DMS79 treated with DMSO at 0.1 percent for 48 hours (cell line): ENCODE measurements at regions not wholly inside any gene's neighbourhood (a gene's known extent, or its start where the extent isn't known, plus 50 kb on each side); places are given as distances from the start of the nearest gene placed in this dataset.

Source experiments
- DNase-seq: peaks from one replicate; lab custom pipeline; 2025; lab: John Stamatoyannopoulos, UW

- no peak for DNase-seq
These were observed 193.9 kb downstream of the PHETA1 start for GRCh38 chr12:111174961-111175345.

DNA sequence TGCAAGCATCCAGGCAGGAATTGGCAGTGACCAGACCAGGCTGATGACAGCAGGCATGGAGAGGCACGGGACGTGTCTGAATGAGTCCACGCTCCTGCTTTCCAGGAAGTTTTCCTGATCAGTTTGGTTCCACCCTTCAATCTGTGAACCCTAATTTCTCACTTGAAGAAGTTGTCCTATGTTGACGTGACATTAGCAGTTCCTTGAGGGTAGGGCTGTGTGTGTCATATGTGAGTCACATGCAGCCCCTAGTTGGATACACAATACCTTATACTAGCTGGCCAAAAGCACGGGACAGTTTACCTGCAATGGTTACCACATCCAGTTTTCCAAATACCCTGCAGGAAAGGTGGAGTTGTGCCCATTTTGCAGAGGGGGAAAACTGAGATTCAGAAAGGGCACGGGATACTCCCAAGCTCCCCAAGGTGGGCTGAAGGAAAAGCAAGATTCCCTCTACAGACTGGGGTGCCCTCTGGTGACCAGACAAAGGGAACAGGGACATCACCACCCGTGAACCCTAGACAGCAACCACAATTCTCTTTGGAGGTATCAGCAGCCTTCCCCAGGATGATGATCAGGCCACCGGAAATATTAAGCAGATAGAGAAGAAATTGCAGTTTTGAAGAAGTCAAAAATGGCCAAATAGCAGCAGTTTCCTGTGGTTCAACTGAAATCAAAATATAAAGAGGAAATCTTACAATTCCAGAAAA lies 194.5 kb downstream of the PHETA1 start:
- DNase-seq, result no peak

DNA sequence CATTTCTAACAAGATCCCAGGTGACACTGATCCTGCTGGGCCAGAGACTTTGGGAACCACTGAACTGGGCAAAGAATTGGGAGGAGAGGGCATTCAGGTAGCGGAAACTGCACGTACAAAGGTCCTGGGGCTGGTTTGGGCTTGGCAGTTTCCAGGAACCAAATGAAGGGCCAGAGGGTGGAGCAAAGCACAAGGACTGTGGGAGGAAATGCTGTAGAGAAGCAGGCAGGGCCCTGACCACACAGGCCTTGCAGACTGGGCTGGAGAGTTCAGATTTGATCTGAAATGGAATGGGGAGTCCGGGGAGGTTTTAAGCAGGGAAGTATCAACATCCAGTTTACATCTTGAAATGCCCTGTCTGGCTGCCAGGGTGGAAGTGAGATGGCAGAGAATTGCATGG lies 195.1 kb downstream of the PHETA1 start:
- no peak for DNase-seq

DNA sequence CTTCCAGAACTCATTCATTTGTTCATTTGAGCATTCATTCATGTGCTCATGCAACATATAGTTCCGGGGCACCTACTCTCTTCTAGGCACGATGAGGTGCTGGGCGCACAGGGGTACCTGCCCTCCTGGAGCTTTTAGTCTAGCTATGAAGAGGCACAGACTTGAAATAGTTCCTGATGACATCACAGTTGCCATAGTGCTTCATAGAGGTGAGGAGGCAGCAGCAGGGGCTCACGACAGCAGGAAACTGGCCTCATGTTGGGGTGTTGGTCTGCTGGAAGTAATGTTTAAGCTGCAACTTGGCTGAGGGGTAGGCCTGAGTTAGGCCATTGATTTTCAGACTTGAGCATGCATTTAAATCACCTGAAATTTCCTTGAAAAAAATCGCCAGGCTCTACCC lies 195.5 kb downstream of the PHETA1 start:
- DNase-seq, result no peak

GRCh38 chr12:111172786-111173185 lies 196.1 kb downstream of the PHETA1 start:
- DNase-seq, result no peak

DNA sequence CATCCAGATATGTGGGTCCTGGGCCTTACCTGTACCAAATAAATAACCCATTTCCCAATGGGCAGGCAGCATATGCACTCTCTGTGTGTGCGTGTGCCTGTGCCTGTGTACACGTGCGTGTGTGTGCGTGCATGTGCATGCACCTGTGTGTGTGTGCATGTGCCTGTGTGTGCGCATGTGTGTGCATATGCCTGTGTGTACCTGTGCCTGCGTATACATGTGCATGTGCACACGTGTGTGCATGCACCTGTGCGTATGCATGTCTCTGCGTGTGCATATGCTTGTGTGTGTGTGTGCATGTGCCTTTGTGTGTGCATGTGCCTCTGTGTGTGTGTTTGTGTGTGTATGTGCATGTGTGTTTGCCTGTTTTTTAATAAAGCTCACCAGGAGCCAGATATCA lies 197.1 kb downstream of the PHETA1 start:
- DNase-seq, result no peak

GRCh38 chr12:111171345-111171744 lies 197.6 kb downstream of the PHETA1 start:
- DNase-seq, result no peak

DNA sequence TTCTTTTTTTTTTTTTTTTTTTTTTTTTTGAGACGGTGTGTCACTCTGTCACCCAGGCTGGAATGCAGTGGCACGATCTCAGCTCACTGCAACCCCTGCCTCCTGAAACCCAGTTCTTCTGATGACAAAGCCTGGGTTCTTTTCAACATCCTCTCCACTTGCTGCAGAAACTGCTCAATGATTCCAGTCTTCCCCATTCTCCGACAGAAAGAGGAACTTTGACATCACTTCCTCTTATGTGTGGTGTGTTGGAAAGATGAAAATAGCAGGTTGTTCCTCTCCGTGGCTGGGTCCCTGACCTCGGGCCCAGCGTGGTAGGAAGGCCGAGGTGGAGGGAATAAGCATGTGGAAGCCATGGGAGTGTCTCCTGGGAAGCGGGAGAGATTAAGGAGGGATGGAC lies 198.4 kb downstream of the PHETA1 start:
- DNase-seq, result no peak

DNA sequence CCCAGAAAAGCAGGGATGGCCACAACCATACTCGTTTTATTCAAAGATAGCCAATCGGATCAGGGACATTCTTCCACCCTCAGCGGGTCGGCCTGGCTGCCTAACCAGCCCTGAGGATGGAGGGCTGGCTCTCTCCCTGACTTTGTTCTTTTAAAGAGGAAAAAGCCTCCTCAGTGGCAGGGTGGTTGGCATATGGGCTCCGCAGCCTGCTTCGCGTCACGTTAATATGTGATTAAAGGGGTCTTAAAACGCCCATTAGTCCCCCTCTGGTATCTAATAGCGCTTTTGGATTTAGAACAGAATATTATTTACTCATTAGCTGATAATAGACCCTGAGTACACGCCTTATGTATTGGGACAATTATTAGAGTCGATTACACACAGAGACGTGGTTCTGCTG lies 199.4 kb downstream of the PHETA1 start:
- no peak for DNase-seq

GRCh38 chr12:111169032-111169431 lies 199.9 kb downstream of the PHETA1 start:
- DNase-seq, result no peak

DNA sequence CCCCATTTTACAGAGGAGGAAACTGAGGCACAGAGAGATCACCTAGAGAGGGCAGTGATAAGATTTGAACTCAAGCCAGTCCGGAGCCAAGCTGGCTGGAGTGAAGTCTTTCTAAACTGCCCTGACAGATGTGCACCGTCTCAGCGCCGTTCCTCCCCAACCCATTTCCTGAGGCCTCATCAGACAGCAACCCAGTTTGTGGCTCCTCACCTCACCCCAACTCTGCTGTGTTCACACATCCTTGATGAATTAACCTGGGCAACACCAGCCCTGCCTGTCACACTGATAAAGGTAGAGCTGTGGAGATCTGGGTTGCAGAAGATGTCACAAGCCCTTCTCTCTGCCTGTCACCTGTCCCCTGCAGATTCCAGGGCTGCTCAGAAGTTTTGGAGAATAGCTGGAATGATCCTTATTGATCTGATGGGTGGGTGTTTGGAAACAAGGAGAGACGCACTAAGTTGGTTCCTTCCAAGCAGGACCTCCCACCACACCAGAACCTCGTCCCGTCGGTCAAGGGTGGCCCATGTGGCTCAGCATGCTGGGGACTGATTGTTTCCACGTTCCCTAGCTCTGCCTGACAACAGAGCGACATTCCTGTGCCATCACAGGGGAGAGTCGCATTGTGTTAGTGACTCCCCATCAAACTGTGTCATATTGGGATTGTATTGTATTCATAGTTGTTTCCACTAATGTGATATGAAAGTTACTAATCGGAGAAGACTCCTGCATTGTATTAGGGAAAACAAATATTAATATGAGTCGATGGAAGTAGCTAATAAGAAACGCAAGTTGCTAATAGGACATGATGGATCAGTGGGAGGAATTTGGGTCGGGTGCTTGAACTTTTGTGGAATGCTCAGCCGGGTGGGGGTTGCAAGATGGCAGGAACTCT lies 200.6 kb downstream of the PHETA1 start:
- DNase-seq, result no peak

DNA sequence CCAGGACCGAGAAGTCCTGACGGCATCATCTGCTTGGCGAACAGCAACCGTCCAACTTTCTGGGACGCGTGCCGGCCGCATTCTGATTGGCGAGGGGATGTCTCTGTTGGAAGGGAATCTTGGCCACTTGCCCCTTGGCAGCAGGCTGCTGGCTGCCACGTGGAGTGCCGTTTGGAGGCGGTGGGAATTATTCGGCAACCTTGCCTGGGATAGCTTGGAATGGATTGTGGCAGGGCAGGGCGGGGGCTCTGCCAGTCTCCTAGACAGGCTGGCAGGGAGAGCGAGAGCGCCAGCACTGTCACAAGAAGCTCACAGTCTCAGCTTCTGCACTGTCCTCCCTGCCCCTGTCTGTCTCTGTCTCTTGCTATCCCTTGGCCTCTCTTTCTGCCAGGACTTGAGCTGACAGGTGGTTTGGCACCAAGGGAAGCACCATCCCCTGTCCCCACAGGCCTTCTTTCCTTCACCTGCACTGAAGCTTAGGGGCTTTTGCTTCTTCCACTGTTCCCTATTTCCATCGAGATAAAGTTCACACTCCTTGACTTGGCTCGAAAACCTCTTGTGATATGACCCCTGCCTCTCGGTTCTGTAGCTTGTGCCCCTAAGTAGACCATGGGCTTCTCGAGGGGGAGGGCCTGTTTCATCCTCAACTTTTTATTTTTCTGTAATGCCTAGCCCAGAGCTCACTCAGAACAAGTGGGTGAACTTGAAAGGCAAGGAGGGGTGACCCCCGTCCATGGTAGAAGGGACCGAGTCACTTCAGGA lies 201.9 kb downstream of the PHETA1 start:
- no peak for DNase-seq

- no peak for DNase-seq
These were observed 203.9 kb downstream of the PHETA1 start for GRCh38 chr12:111164833-111165525.

GRCh38 chr12:111163422-111163821 lies 205.5 kb downstream of the PHETA1 start:
- no peak for DNase-seq

DNA sequence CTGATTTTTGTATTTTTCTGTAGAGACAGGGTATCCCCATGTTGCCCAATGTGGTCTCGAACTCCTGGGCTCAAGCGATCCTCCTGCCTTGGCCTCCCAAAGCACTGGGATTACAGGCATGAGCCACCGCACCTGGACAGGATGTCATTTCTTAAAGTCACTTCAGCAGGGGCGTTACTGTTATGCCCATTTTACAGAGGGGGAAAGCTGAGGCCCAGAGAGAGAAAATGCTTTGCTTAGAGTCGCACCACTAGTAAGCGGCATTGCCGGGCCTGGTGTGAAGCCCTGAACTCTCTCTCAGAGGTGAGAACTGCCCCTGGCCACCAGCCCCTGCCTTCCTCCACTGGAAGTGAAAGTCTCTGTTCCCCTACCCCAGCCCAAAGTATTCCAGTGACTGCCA lies 207.0 kb downstream of the PHETA1 start:
- no peak for DNase-seq

DNA sequence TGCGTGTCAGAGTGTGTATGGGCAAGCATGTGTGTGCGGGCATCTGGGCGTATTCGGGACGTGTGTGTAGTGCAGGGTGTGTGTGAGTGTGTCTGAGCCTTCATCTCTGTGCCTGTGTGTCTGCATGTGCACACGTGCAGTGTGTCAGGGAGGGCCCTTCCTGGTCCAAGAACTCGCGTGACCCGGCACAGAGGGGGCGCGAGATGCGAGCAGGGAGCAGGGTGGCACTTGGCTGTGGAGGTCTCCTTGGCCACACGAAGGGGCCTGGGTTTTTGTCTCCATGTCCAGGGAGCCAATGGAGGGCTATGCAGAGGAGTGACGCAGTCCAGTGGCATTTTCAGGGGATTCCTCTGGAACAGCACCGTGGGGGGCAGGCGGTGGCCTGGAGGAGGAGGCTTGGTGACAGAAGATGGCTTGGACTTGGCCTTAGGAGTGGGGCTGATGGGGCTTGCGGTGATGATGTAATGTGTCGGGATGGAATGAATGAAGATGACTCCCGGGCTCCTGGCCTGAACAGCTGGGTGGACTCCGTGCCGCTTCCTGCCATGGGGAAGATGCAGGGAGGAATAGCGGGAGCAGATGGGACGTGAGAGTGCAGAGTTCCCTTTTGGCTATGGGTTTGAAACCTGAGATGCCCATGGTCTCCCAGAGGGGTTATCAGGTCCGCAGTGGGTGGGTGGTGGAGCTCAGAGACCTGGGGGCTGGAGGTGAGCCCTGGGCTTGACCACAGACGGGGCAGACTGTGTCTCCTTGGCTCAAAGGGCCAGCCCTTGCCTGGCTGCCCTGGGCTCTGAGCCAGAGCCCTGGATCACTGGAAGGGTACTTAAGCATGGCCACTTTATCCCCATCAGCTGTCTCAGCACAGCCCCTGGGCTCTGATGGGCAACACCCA lies 208.3 kb downstream of the PHETA1 start:
- DNase-seq, result no peak

DNA sequence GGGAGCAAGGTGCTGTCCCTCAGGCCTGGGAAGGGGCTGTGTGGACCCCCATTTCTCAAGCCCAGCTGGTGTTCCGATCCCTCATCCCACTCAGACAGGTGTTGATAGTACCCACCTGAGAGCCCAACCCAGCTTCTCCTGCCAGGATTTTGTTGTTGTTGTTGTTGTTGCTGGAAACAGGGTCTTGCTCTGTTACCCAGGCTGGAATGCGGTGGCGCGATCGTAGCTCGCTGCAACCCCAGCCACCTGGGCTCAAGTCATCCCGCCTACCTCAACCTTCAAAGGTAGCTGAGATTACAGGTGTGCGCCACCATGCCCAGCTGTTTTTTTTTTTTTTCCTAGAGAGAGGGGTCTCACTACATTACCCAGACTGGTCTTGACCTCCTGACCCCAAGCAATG lies 209.9 kb downstream of the PHETA1 start:
- DNase-seq, result no peak

DNA sequence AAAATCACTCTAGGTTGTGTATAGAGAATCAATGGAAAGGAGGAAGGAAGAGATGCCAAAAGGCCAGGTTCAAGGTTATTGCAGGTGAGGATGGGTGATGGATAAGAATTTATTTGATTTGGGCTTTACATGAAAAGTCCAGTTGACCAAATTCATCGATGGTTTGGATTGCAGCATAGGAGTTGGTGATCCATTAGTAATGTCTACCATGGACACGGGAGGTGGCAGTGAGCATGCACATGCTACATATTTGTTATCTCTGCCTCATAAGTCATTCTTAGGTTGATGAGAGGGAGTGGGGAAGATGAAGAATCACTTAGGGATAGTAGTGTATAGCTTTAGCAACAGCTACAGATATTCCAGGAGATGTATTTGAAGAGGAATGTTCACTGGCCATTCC lies 211.4 kb downstream of the PHETA1 start:
- no peak for DNase-seq

DNA sequence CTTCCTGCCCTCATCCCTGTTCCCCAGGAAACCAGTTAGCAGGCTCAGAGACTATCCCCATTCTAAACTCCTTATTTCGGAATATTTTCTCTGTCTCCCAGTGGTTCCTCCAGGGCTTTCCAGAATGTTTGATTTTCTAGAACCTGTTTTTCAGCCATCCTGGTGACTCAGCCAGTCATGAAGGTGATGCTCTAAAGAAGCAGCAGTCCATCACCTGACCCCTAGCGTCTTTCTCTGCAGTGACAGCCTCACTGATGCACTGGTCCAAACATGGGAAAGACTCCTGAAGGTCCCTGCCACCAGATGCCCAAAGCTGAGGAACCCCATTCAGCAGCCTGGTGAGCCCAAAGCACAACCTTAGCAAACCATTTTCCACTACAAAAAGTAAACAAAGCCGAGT lies 212.6 kb downstream of the PHETA1 start:
- DNase-seq, result no peak

GRCh38 chr12:111155521-111155920 lies 213.4 kb downstream of the PHETA1 start:
- DNase-seq, result no peak

- DNase-seq, result no peak
These were observed 213.9 kb downstream of the PHETA1 start for GRCh38 chr12:111155020-111155419.
